Activated naive CD4-positive, alpha-beta T cell treated with anti-CD3 and anti-CD28 coated beads for 36 hours (primary cell): ENCODE measurements at regions not wholly inside any gene's neighbourhood (a gene's known extent, or its start where the extent isn't known, plus 50 kb on each side); places are given as distances from the start of the nearest gene placed in this dataset.

Source experiments
- CTCF ChIA-PET: fragments of 350-600 bp; sonication (Branson Sonifier 250); formaldehyde crosslinking; loops from one replicate; lab custom pipeline; 2021; ENCODE audit warnings: antibody characterized with exemption; lab: Charles Lee
- DNase-seq: peaks from one replicate; pipeline ENCODE4 v3.0.0-alpha.2; 2020
- H3K27ac Mint-ChIP-seq: one replicate; pipeline ENCODE4 v1.8.0; 2021; ENCODE audit warnings: mild to moderate bottlenecking, mixed read lengths
- H3K27me3 Mint-ChIP-seq: one replicate; pipeline ENCODE4 v1.8.0; 2021; ENCODE audit warnings: low read depth, mixed read lengths
- H3K36me3 Mint-ChIP-seq: one replicate; pipeline ENCODE4 v1.8.0; 2021; ENCODE audit warnings: low read depth, mixed read lengths
- H3K4me1 Mint-ChIP-seq: one replicate; pipeline ENCODE4 v1.8.0; 2021; ENCODE audit warnings: low read depth, mixed read lengths
- H3K4me3 Mint-ChIP-seq: one replicate; pipeline ENCODE4 v1.8.0; 2021; ENCODE audit warnings: mild to moderate bottlenecking, moderate library complexity, mixed read lengths
- H3K9me3 Mint-ChIP-seq: one replicate; pipeline ENCODE4 v1.8.0; 2021; ENCODE audit warnings: mixed read lengths
- intact Hi-C: fragments of 100-400 bp; cut with micrococcal nuclease; formaldehyde crosslinking; loops from one replicate; pipeline ENCODE4 v1.15.1; 2023

DNA sequence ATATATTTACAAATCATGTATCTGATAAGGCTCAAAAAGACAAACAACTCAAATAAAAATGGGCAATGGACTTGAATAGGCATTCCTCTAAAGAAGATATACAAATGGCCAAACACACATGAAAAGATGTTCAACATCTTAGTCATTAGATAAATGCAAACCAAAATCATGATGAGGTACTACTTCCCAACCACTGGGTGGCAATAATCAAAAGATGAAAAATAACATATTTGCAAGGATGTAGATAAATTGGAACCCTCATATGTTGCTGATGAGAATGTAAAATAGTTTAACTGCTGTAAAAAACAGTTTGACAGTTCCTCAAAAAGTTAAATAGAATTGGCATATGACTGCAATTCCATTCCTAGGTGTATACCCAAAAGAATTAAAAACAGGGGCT lies 132.3 kb downstream of the TTC32 start:
- Mint-ChIP-seq H3K4me3 (no peak overlapping the region), H3K27me3 (peaks cover 4% of the 10 kb centered on the region), H3K9me3 (no peaks in the 10 kb centered on the region), H3K4me1 (no peaks in the 10 kb centered on the region), H3K36me3 (no peaks in the 10 kb centered on the region), H3K27ac (no peak overlapping the region)
- intact Hi-C loops, result loop anchor here (1.0 kb wide), 1 partner anchor 94 kb away; no protein-coding TSS in a partner anchor
- CTCF ChIA-PET, result no interaction called here
- DNase-seq, result no peak

DNA sequence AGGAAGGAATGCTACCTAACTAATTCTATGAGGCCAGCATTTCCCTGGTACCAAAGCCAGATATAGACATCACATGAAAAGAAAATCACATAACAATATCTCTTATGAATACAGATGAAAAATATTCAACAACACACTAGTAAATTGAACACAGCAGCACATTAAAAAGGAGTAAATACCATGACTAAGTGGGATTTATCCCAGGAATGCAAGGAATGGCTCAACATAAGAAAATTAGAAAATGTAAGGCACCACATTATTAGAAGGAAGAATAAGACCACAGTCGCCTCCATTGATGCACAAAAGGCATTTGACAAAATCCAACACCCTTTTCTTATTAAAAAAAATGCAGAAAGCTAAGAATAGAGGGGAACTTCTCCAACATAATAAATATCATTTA lies 133.9 kb downstream of the TTC32 start:
- DNase-seq, result no peak
- Mint-ChIP-seq H3K4me3 (no peak overlapping the region), H3K9me3 (no peaks in the 10 kb centered on the region), H3K36me3 (no peaks in the 10 kb centered on the region), H3K27ac (no peak overlapping the region), H3K27me3 (peaks cover 4% of the 10 kb centered on the region), H3K4me1 (no peaks in the 10 kb centered on the region)
- intact Hi-C loops, result no loop called here
- CTCF ChIA-PET, result no interaction called here

DNA sequence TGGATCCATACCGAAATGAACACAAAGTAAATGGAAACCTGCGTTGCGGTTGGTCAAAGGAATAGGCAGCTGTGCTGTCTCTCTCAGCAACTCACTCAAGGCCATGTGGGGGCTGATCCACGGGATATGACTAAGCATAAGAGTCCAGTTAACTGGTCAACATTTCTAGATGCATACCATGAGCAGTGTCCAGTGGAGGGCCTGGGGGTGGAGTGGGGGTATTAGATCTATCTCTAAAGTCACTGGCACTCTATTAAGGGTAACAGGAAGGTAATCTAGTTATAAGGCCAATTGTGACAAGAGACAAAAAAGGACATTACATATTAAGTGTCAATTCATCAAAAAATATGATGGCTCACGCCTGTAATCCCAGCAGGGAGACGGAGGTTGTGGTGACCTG lies 136.8 kb downstream of the TTC32 start:
- Mint-ChIP-seq H3K4me3 (no peak overlapping the region), H3K4me1 (no peaks in the 10 kb centered on the region), H3K36me3 (no peaks in the 10 kb centered on the region), H3K27ac (no peak overlapping the region), H3K27me3 (peaks cover 4% of the 10 kb centered on the region), H3K9me3 (no peaks in the 10 kb centered on the region)
- CTCF ChIA-PET, result no interaction called here
- DNase-seq, result no peak
- intact Hi-C loops, result no loop called here

DNA sequence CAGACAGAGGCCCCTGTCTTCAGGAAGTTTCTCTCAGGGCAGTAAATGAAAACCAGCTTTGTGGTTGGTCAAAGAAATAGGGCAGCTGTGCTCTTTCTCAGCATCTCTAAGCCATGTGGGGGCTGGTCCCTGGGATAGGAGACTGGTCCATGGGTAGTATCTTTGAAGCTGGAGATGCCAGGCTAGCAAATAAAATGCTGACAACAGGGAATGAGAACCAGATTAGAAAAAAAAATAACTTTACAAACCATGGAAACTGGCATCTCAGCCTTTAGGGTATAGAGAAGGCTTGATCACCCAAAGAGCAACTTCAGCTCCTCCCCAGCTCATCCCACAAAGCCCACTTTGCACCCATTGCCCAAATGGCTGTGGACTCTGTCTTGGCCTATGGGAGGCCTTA lies 138.1 kb downstream of the TTC32 start:
- H3K4me1 Mint-ChIP-seq, result no peaks in the 10 kb centered on the region
- DNase-seq, result no peak
- no peaks in the 10 kb centered on the region for H3K9me3 Mint-ChIP-seq
- H3K27ac Mint-ChIP-seq, result no peak overlapping the region
- CTCF ChIA-PET, result no interaction called here
- peaks cover 4% of the 10 kb centered on the region for H3K27me3 Mint-ChIP-seq
- intact Hi-C loops, result no loop called here
- no peak overlapping the region for H3K4me3 Mint-ChIP-seq
- H3K36me3 Mint-ChIP-seq, result no peaks in the 10 kb centered on the region

DNA sequence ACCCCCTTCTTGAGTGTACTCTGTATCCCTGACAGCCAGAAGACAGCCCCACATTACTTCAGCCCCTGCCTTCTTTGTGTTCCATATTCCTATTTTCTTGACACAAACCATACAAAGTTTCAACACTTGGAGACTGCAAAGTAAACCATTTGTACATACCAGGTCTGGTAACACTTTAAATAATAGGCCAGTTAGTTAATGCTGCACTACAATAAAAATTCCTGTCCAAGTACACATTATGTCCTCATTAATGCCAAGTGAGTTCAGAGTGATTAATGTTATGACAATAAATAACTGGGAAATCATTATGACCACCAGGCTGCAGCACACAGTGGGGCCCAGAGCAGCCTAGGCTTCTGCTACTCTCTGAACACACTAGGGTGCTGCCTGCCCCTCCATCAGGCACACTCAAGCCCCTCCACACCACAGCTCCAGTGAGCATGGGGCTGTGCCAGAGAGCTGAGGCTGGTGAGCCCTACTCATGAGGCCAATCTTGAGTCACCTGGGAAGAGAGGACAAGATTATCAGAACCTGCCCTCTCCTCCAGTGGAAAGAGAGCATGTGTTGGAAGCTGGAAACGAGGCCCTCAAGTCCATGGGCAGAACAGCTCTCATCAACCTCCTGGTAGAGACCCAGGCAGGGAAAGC lies 138.7 kb downstream of the TTC32 start:
- H3K36me3 Mint-ChIP-seq, result no peaks in the 10 kb centered on the region
- no peak overlapping the region for H3K4me3 Mint-ChIP-seq
- no peak overlapping the region for H3K27ac Mint-ChIP-seq
- CTCF ChIA-PET, result interaction anchor here (0.5 kb wide), 1 partner anchor 681 kb away, joined by 8 read pairs; no protein-coding TSS in a partner anchor
- H3K27me3 Mint-ChIP-seq, result peaks cover 4% of the 10 kb centered on the region
- H3K9me3 Mint-ChIP-seq, result no peaks in the 10 kb centered on the region
- intact Hi-C loops, result no loop called here
- H3K4me1 Mint-ChIP-seq, result no peaks in the 10 kb centered on the region
- no peak for DNase-seq

DNA sequence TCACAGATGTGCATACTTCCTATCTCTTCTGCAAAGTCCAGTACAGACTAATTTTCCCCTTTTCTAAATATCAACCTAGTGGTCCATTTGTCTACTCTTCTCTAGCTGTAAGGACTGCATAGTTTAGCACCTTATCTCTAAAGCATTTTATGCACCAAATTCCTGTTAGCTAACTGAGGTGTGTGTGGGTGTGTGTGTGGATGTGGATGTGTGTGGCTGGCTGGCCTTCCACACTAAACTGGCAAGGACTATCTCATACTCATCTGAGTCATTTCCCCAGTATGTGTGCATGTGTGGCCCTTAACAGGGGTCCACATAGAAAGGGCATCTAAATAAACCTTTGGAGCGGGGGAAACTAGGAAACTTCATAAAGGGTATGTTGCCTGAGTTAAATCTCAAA lies 139.6 kb downstream of the TTC32 start:
- CTCF ChIA-PET, result no interaction called here
- no peak for DNase-seq
- no peaks in the 10 kb centered on the region for H3K4me1 Mint-ChIP-seq
- no peaks in the 10 kb centered on the region for H3K36me3 Mint-ChIP-seq
- H3K4me3 Mint-ChIP-seq, result no peak overlapping the region
- intact Hi-C loops, result no loop called here
- peaks cover 4% of the 10 kb centered on the region for H3K27me3 Mint-ChIP-seq
- H3K9me3 Mint-ChIP-seq, result no peaks in the 10 kb centered on the region
- H3K27ac Mint-ChIP-seq, result no peak overlapping the region

DNA sequence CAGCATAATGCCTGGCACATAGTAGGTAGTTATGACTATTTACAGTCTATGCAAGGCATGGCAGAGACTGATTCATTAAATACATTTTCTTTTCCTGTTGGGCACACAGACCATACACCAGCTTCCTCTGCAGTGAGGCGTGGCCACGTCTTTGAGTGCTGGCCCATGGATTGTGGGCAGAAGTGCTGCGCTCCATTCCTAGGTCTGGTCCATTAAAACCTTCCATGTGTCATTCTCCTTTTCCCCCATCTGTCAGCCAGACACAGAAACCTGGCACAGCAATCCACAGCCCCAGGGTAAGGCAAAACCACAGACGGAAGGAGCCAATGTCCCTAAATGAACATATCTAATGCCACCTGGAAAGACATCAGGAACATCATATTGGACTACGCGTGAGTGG lies 141.9 kb downstream of the TTC32 start:
- Mint-ChIP-seq H3K27ac (no peak overlapping the region), H3K27me3 (no peaks in the 10 kb centered on the region), H3K4me3 (no peak overlapping the region), H3K9me3 (no peaks in the 10 kb centered on the region), H3K4me1 (no peaks in the 10 kb centered on the region), H3K36me3 (no peaks in the 10 kb centered on the region)
- no peak for DNase-seq
- intact Hi-C loops, result no loop called here
- CTCF ChIA-PET, result interaction anchor here (1.1 kb wide), 1 partner anchor 12 kb away, joined by 3 read pairs; no protein-coding TSS in a partner anchor

DNA sequence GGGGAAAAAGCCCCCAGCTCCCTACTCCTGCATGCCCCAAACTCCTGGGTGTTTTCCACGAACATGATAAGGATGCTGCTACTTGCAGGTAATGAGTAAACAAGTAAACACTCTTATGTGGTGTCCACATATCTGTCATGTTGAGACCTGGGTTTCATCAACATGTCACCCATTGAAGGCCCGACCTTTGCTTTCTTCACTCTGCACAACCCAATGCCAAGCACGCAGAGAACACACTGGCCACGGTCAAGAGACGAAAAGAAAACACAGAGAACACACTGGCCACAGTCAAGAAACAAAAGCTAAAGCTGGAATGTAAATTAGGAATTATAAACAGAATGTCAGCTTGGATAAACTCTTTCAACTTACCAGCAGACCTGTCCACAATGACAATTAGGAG lies 143.1 kb downstream of the TTC32 start:
- H3K4me1 Mint-ChIP-seq, result no peaks in the 10 kb centered on the region
- intact Hi-C loops, result no loop called here

DNA sequence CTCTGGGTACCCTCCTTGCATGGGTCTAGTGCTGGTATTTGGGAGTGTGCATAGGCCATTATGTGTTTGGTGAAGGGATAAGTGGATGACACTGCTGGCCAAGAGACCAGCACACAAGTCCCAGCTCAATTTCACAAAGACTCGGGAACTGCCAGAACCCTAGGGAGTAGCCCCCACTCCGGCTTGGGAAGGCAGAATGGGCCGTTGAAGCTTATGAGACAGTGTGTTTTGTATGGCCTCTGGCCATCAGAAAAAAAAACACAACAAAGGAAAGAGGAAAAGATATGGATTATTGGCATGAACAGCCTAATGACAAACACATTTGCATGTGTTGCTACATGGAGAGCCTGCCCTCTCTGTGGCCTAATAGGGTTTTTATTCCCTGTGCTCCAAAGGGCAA lies 144.2 kb downstream of the TTC32 start:
- intact Hi-C loops, result no loop called here
- H3K27ac Mint-ChIP-seq, result no peak overlapping the region
- no peaks in the 10 kb centered on the region for H3K36me3 Mint-ChIP-seq
- no peaks in the 10 kb centered on the region for H3K9me3 Mint-ChIP-seq
- H3K4me1 Mint-ChIP-seq, result no peaks in the 10 kb centered on the region
- DNase-seq, result no peak
- no peak overlapping the region for H3K4me3 Mint-ChIP-seq
- H3K27me3 Mint-ChIP-seq, result peaks cover 3% of the 10 kb centered on the region
- CTCF ChIA-PET, result no interaction called here

More for the DNA sequence above, 143.1 kb downstream of the TTC32 start:
- no peak for DNase-seq
- Mint-ChIP-seq H3K27ac (no peak overlapping the region), H3K27me3 (peaks cover 3% of the 10 kb centered on the region), H3K4me3 (no peak overlapping the region), H3K36me3 (no peaks in the 10 kb centered on the region), H3K9me3 (no peaks in the 10 kb centered on the region)
- CTCF ChIA-PET, result no interaction called here

DNA sequence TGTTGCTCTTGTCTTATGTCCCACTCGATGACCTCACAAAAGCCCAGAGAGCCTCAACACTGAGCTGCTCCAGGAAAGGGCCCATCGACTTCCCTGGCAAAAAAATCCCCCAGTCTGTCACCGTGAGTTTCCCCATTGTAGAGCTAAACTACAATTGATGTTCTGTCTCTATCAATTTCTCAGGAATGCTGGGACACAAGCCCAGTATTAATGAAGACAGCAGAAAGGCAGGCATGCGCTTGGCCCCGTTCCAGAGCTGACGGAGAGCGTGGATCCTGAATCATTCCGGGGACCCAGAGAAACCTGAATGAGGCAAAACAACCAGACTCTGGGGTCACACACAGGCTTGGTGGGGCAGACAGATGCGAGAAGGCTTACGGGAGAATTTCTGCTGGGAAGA lies 146.9 kb downstream of the TTC32 start:
- H3K27me3 Mint-ChIP-seq, result peaks cover 9% of the 10 kb centered on the region
- H3K4me3 Mint-ChIP-seq, result no peak overlapping the region
- no peak for DNase-seq
- CTCF ChIA-PET, result no interaction called here
- no peaks in the 10 kb centered on the region for H3K4me1 Mint-ChIP-seq
- intact Hi-C loops, result no loop called here
- no peaks in the 10 kb centered on the region for H3K9me3 Mint-ChIP-seq
- H3K27ac Mint-ChIP-seq, result no peak overlapping the region
- no peaks in the 10 kb centered on the region for H3K36me3 Mint-ChIP-seq

DNA sequence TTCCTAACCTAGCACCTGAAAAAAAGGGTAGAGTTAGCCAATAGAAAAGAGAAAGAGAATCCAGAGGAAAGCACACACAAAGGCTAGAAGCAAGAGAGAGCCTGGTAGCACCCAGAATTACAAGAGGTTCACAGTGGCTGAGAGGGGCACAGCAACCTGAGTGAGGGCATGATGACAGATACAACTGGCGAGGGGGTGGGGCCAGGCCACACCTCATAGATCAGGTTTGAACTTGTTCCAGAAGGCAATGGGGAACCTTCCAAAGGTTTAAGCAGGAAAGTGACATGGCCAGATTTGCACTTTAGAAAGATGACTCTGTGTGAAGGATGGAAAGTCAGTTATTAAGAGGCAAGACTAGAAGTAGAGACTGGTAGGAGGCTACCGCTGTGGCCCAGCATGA lies 148.0 kb downstream of the TTC32 start:
- CTCF ChIA-PET, result no interaction called here
- Mint-ChIP-seq H3K27ac (no peak overlapping the region), H3K4me3 (no peak overlapping the region), H3K27me3 (peaks cover 10% of the 10 kb centered on the region), H3K36me3 (no peaks in the 10 kb centered on the region), H3K4me1 (no peaks in the 10 kb centered on the region), H3K9me3 (no peaks in the 10 kb centered on the region)
- no peak for DNase-seq
- intact Hi-C loops, result no loop called here

DNA sequence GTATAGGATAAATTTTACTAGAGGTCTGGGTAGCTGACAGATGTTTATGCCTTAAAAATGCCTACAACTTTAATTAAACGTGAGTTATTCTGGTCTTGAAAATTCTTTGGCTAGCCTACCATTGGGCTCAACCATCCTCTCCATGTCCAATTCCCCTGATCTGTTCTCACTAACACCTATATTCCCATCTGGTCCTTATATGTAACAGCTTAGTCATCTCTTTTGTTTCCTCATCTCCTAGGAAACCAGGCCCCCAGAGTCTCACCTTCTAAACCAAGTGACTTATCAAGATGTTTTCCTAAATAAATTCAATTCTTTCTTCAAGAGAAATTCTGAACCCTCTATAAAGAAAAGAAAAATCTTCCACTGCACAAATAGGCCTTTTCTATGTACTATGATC lies 148.5 kb downstream of the TTC32 start:
- CTCF ChIA-PET, result no interaction called here

DNA sequence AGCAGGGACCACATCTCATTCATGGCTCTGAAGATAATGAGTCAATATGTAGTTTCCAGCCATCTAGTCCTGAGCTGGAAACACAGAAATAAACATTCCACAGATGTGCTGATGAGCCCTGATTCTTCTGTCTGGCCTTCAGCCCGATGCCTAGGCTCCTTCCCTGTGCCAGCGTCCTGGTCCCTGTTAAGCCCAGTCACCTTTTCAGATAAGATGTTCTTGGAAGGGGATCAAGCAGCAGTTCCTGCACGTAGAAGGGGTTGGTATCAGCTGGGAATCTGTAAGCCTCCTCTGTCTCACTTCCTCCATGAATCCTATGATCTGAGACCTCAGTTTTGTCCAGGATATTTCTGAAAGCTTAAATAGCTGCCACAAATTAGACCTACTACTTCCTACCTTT lies 149.3 kb downstream of the TTC32 start:
- H3K27ac Mint-ChIP-seq, result no peak overlapping the region
- H3K27me3 Mint-ChIP-seq, result peaks cover 10% of the 10 kb centered on the region
- no peak overlapping the region for H3K4me3 Mint-ChIP-seq
- H3K9me3 Mint-ChIP-seq, result no peaks in the 10 kb centered on the region
- CTCF ChIA-PET, result no interaction called here
- no peak for DNase-seq
- no peaks in the 10 kb centered on the region for H3K36me3 Mint-ChIP-seq
- no peaks in the 10 kb centered on the region for H3K4me1 Mint-ChIP-seq
- intact Hi-C loops, result no loop called here

More for the DNA sequence above, 148.5 kb downstream of the TTC32 start:
- no peak for DNase-seq
- Mint-ChIP-seq H3K27me3 (peaks cover 10% of the 10 kb centered on the region), H3K4me1 (no peaks in the 10 kb centered on the region), H3K4me3 (no peak overlapping the region), H3K9me3 (no peaks in the 10 kb centered on the region), H3K36me3 (no peaks in the 10 kb centered on the region), H3K27ac (no peak overlapping the region)
- intact Hi-C loops, result no loop called here
